SK-N-MC (cell line): ENCODE measurements at regions not wholly inside any gene's neighbourhood (a gene's known extent, or its start where the extent isn't known, plus 50 kb on each side); places are given as distances from the start of the nearest gene placed in this dataset.

Experiments used
- EZH2 ChIP-seq: fragments of 200-600 bp; sonication (generic); IDR thresholded peaks from one replicate; pipeline ENCODE4 v1.6.1; 2017; ENCODE audit warnings: antibody characterized with exemption
- POLR2AphosphoS5 ChIP-seq: IDR thresholded peaks from 2 replicates; pipeline ENCODE4 v1.6.1; 2012; ENCODE audit warnings: mild to moderate bottlenecking, low read depth, low read length, borderline replicate concordance

DNA sequence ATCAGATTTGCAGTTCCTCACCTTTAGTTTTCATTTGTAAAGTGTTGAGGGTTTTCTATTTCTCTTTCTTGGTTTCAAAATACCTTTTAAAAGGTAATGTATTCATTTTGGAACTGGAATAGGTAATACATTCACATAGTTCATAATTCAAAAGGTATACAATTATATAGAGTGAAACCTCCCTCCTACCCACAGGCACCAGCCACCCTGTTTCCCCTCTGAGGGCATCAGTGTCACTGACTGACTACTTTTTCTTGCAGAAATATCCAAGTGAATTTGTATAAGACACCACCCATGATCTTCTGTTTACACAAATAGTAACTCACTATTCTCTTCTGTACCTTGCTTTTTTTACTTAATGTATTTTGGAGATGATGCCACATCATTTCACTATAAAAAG, 139.6 kb upstream of the EGLN3 start:
- TF ChIP-seq EZH2 = no peak
- TF ChIP-seq POLR2AphosphoS5 = no peak
